ENCODE measurements at regions not wholly inside any gene's neighbourhood (a gene's known extent, or its start where the extent isn't known, plus 50 kb on each side); places are given as distances from the start of the nearest gene placed in this dataset.
"Not testable (repeated sequence)": the region's sequence is repeated elsewhere in the genome, so short reads cannot be mapped to it uniquely, and the experiment has no call there.

GRCh38 chr7:91492773-91493172 lies 228.5 kb downstream of the FZD1 start:
- Histone ChIP-seq H3K4me3 (ENCODE audit: low read depth, low read length, poor library complexity, severe bottlenecking) (no peak overlapping the region), H3K36me3 (ENCODE audit: insufficient read depth, low read length) (no peaks in the 10 kb centered on the region), H3K9ac (ENCODE audit: low read length) (no peak overlapping the region), H3K27me3 (ENCODE audit: insufficient read depth, low read length) (no peaks in the 10 kb centered on the region), H3K4me2 (ENCODE audit: low read length) (no peak overlapping the region), H2AFZ (ENCODE audit: low read length) (no peak overlapping the region), H4K20me1 (ENCODE audit: insufficient read depth, low read length) (no peaks in the 10 kb centered on the region), H3K79me2 (ENCODE audit: insufficient read depth, low read length) (no peaks in the 10 kb centered on the region), H3K9me3 (ENCODE audit: low read length) (no peaks in the 10 kb centered on the region), H3F3A (ENCODE audit: insufficient read depth, low read length) (no peaks in the 10 kb centered on the region), H3K27ac (ENCODE audit: low read depth, low read length, poor library complexity, severe bottlenecking) (no peak overlapping the region), H3K4me1 (ENCODE audit: insufficient read depth, low read length, severe bottlenecking) (no peaks in the 10 kb centered on the region), H3K9me2 (ENCODE audit: low read depth, low read length) (no peaks in the 10 kb centered on the region; the same call in 1 of the 2 replicates)
- TF ChIP-seq EZH2 (IDR thresholded peaks at IDR 0.05; ENCODE audit: borderline replicate concordance, low read length) (no peak), CTCF (IDR thresholded peaks at IDR 0.05; ENCODE audit: low read length) (no peak)

GRCh38 chr7:91494450-91494849 lies 230.2 kb downstream of the FZD1 start:
- Histone ChIP-seq H3K4me1 (ENCODE audit: insufficient read depth, low read length, severe bottlenecking) (no peaks in the 10 kb centered on the region), H3K27ac (ENCODE audit: low read depth, low read length, poor library complexity, severe bottlenecking) (no peak overlapping the region), H3K79me2 (ENCODE audit: insufficient read depth, low read length) (no peaks in the 10 kb centered on the region), H3K9me3 (ENCODE audit: low read length) (no peaks in the 10 kb centered on the region), H3K9ac (ENCODE audit: low read length) (no peak overlapping the region), H3K9me2 (ENCODE audit: low read depth, low read length) (no peaks in the 10 kb centered on the region; the same call in 1 of the 2 replicates), H3F3A (ENCODE audit: insufficient read depth, low read length) (no peaks in the 10 kb centered on the region), H4K20me1 (ENCODE audit: insufficient read depth, low read length) (no peaks in the 10 kb centered on the region), H3K4me2 (ENCODE audit: low read length) (no peak overlapping the region), H3K27me3 (ENCODE audit: insufficient read depth, low read length) (no peaks in the 10 kb centered on the region), H3K4me3 (ENCODE audit: low read depth, low read length, poor library complexity, severe bottlenecking) (no peak overlapping the region), H3K36me3 (ENCODE audit: insufficient read depth, low read length) (no peaks in the 10 kb centered on the region), H2AFZ (ENCODE audit: low read length) (no peak overlapping the region)
- no peak for TF ChIP-seq CTCF (IDR thresholded peaks at IDR 0.05; ENCODE audit: low read length)
- no peak for TF ChIP-seq EZH2 (IDR thresholded peaks at IDR 0.05; ENCODE audit: borderline replicate concordance, low read length)

- Histone ChIP-seq H3K4me1 (ENCODE audit: insufficient read depth, low read length, severe bottlenecking) (no peaks in the 10 kb centered on the region), H3K79me2 (ENCODE audit: insufficient read depth, low read length) (no peaks in the 10 kb centered on the region), H3K9me2 (ENCODE audit: low read depth, low read length) (no peaks in the 10 kb centered on the region; the same call in 1 of the 2 replicates), H3K36me3 (ENCODE audit: insufficient read depth, low read length) (no peaks in the 10 kb centered on the region), H3K4me3 (ENCODE audit: low read depth, low read length, poor library complexity, severe bottlenecking) (no peak overlapping the region), H3F3A (ENCODE audit: insufficient read depth, low read length) (no peaks in the 10 kb centered on the region), H3K4me2 (ENCODE audit: low read length) (no peak overlapping the region), H4K20me1 (ENCODE audit: insufficient read depth, low read length) (no peaks in the 10 kb centered on the region), H2AFZ (ENCODE audit: low read length) (no peak overlapping the region), H3K9me3 (ENCODE audit: low read length) (no peaks in the 10 kb centered on the region), H3K9ac (ENCODE audit: low read length) (no peak overlapping the region), H3K27me3 (ENCODE audit: insufficient read depth, low read length) (no peaks in the 10 kb centered on the region), H3K27ac (ENCODE audit: low read depth, low read length, poor library complexity, severe bottlenecking) (no peak overlapping the region)
- TF ChIP-seq EZH2 (IDR thresholded peaks at IDR 0.05; ENCODE audit: borderline replicate concordance, low read length) (no peak), CTCF (IDR thresholded peaks at IDR 0.05; ENCODE audit: low read length) (no peak)
Observed at GRCh38 chr7:91496251-91496820, 232.1 kb downstream of the FZD1 start.

GRCh38 chr7:91497277-91497676 lies 233.0 kb downstream of the FZD1 start:
- not testable (repeated sequence) for H3K9me3 ChIP-seq (ENCODE audit: low read length)

More at GRCh38 chr7:91497277-91497676, 233.0 kb downstream of the FZD1 start:
- H3K9me2 ChIP-seq (ENCODE audit: low read depth, low read length); H3K4me2 ChIP-seq (ENCODE audit: low read length); H3K27me3 ChIP-seq (ENCODE audit: insufficient read depth, low read length); H3K9ac ChIP-seq (ENCODE audit: low read length); H4K20me1 ChIP-seq (ENCODE audit: insufficient read depth, low read length); H3K79me2 ChIP-seq (ENCODE audit: insufficient read depth, low read length); H2AFZ ChIP-seq (ENCODE audit: low read length); H3K4me1 ChIP-seq (ENCODE audit: insufficient read depth, low read length, severe bottlenecking); H3K4me3 ChIP-seq (ENCODE audit: low read depth, low read length, poor library complexity, severe bottlenecking); H3K27ac ChIP-seq (ENCODE audit: low read depth, low read length, poor library complexity, severe bottlenecking); H3F3A ChIP-seq (ENCODE audit: insufficient read depth, low read length); H3K36me3 ChIP-seq (ENCODE audit: insufficient read depth, low read length): not testable (repeated sequence)

All from OCI-LY1 (cell line).